AML-193 (cell line): ENCODE measurements at regions not wholly inside any gene's neighbourhood (a gene's known extent, or its start where the extent isn't known, plus 50 kb on each side); places are given as distances from the start of the nearest gene placed in this dataset.
"Not testable (repeated sequence)": the region's sequence is repeated elsewhere in the genome, so short reads cannot be mapped to it uniquely, and the experiment has no call there.

Source experiments
- DNase-seq, 2 experiments: peaks; one replicate each; lab custom pipeline; 2025; lab: John Stamatoyannopoulos, UW

DNA sequence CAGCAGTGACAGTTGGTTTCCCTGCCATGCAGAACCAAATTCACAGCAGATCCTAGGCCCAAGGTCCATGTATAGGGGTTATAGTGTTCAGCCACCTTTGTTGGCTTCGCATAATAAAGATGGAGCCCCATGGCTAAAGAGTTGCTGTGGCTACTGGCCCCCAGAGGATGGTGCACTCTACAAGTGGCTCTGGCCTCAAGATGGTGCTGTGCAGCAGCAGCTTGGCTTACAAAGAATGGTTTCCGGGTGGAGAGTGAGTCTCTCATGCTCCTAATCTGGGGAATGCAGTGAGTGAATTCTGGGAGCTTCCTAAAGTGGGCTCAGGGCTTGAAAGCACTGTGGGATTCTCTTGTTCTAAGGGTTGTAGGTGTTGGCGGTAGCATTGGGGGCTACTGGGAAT lies 1199.7 kb downstream of the CNTNAP5 start:
- DNase-seq = no peak

DNA sequence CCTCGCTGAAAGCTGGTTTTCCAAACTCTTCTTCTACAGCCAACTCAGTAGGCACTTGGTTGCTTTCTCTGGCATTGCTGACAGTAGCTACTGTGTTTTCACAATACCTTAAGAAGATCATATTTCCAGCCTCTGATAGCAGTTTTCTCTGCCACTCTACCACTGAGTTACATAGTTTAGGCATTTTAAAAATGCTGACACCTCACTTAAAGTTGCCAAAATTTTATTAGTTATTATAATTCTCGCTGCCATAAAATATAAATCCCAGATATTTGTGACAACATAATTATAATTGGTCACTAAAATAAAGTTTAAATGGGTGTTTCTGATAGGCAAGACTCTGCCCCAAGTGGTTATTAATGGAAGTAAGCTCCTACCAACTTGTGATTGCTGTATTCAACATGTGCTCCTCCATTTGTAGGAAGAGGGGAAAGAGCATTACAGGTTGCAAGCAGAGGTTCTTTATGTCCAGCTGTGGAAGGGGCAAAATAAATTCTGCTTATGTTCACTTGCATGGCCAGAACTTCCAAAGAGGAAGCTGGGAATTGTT lies 1202.8 kb downstream of the CNTNAP5 start:
- DNase-seq = no peak

DNA sequence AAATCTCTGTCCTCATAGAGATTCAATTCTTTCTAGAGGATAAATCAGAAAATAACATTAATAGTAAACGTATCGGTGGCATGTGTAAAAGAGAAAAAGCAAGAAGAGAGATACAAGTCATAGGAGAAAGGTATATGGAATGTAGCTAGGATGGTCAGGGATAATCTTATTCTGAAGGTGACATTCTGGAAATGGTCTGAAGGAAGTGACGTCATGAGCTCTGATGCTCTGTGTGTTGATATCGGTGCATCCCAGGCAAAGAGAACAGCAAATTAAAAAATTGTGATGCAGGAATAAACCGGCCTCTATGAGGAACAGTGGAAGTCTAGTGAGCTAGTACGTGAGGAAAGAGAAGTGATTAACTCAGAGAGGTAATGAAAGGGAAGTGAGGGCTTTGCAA lies 1215.8 kb downstream of the CNTNAP5 start:
- no peak for DNase-seq

DNA sequence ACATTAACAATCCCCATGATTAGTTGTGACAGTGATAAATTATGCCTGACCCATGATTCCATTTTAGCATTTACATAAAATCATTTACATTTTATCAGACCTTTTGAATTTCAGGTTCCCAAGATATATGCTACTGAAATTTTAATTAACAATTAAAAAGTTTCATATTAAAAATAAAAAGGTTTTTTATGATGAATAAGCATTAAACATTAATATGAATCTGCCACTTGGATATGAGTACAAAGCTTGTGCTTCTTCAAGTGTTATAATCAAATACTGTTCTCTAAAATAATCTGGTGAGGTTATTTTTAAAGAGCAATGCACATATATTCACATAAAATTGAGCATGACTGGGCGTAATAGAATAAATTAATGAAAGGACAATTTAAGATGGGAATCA lies 1218.0 kb downstream of the CNTNAP5 start:
- no peak for DNase-seq

- no peak for DNase-seq
These were observed 1228.9 kb downstream of the CNTNAP5 start for GRCh38 chr2:125254010-125254409.

DNA sequence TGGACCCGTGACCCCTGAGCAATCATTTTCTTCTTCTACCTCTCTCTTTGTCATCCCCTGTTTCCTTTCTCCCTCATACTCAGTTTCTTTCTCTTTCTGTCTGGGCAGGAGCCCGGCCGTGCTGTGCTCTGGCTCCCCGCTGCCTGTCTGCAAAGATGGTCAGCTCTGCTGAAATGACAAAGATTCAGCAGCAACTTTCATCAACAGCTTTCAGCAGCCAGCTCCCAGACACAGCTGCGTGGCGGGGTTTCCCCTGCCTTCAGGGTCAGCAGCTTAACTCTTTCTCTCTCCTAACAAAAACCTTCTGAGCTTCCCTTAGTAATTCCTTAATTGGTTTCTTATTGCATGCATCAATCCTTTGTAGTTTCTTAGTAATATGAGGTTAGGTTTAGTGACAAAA lies 1234.4 kb downstream of the CNTNAP5 start:
- no peak for DNase-seq

DNA sequence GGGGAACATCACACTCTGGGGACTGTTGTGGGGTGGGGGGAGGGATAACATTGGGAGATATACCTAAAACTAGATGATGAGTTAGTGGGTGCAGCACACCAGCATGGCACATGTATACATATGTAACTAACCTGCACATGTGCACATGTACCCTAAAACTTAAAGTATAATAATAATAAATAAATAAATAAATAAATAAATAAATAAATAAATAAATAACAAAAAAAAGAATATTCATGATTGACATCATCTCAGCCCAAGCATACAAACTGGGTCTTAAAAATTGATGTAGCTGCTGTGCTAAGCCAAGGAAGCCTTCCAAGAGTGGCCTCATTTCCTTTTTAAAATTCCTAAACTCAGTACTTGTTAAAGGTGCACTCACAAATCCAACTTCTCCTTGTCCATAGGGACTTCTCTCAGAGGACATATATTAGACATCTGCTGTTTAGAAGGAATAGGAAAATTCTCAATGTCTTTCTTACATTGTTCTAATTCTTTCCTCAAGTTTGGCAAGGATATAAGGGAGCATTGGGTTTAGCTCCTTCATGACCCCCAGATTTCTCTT lies 1235.4 kb downstream of the CNTNAP5 start:
- DNase-seq = not testable (repeated sequence)

DNA sequence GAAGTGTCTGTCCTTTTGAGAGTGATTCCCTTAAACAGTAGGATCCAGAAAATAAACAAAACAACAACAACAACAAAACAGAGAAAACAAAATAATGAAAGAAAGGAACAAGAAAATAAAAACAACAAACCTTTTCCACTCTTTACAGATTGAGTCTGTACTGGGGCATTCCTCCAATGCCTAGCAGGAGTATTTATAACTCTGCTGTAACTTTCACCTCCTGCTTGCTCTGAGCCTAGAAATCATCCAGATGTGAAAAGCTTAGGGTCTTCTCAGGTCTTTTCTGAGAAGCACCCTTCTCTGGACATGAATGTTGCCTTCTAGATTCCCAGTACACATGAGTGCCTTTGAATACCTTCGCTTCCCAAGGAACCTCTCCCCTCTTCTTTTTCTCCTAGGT lies 1239.4 kb downstream of the CNTNAP5 start:
- DNase-seq = no peak

DNA sequence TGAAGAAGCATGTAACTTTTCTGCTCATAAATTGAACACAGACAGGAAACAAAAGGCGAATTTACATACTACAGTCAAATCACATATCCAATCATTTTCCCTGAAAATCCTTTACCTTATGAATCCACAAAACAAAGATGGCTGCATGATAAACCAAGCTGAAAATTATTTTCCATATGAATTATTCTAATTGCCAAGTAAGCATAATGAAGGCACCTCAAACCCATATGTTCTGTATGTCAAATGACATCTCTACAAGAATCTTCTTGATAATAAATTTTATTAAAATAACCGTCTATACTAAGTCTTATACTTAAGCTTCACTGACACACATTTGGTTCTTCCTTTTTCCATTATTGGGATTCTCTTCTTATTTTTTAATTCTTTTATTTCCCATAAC lies 1242.6 kb downstream of the CNTNAP5 start:
- DNase-seq = no peak

GRCh38 chr2:125272651-125273050 lies 1247.6 kb downstream of the CNTNAP5 start:
- no peak for DNase-seq

- DNase-seq = no peak
These were observed 1249.6 kb downstream of the CNTNAP5 start for GRCh38 chr2:125274718-125275117.

DNA sequence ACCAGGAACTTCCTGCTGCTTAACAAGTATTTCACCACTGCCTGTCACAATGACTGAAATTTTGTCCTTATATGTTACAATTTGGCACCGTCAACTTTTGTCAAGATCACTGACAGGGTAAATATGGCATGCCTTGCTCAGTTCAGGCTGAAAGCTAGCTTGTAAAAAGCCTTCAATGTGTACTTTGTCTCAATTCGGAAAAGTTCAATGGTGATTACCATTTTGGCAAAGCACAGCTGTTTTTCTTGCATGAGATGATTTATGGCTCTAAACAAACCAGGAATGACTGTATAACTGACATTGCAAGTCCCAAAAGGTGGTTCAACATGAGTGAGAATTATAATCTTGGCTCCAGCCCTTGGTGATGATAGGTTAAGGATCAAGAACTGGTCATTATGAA lies 1255.2 kb downstream of the CNTNAP5 start:
- no peak for DNase-seq

DNA sequence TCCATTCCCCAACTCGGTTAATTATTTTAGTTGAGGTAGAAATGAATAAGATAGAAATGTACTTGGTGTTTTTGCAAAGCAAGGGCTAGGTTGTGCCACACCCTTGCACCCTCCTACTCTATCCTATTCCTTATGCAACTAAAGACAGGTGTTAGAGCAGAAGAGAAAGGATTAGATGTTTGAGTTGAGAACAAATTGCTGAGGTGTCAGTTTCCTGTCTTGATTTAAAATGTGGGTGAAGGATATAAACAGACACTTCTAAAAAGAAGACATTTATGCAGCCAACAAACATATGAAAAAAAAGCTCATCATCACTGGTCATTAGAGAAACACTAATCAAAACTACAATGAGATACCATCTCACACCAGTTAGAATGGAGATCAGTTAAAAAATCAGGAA lies 1256.2 kb downstream of the CNTNAP5 start:
- no peak for DNase-seq

DNA sequence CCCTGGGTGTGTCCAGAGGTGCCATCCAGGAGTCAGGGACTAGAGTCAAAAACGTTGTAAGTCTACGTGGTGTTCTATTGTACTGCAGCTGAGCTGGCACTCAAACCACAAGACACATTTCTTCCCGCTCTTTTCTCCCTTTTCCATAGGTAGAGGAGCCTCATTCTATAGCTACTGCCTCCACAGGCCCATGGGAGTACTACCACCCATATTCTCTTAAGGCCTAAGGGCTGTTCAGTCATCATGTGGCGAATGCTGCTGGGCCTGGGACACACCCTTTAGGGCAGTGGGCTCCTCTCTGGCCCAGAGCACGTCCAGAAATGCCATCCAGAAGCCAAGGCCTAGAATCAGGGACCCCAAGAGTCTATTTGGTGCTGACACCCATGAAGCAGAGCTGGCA lies 1271.7 kb downstream of the CNTNAP5 start:
- no peak for DNase-seq

DNA sequence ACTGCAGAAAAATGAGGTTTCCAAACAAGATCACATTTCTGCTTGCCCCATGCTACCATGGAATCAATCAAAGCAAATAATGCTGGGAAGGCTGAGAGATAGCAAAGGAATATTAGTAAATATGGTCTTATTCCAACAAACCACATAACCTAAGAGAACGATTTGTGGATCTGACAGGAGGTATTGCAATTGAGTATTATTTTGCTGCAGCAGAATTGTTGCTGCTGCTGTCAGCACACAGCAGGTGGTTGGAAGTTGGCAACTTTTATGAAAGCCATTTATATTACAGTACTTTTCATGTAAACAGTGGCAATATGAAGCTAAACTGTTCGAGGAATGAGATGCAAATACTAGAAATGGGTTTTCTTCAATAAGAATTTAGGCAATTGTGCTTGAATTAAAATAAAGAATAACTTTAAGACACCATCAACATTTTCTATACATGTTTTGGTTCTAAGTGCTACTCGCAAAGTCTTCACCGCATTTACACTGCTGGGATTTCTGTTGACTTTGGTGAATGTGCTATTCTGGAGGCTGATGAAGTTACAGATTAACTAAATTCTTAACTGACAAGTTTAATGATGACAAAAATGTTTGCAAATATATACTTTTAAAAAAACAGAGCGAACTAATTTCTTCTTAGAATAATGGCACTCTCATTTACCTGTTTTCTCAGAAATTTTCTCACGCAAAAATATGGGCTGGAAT lies 1285.7 kb downstream of the CNTNAP5 start:
- DNase-seq = no peak

DNA sequence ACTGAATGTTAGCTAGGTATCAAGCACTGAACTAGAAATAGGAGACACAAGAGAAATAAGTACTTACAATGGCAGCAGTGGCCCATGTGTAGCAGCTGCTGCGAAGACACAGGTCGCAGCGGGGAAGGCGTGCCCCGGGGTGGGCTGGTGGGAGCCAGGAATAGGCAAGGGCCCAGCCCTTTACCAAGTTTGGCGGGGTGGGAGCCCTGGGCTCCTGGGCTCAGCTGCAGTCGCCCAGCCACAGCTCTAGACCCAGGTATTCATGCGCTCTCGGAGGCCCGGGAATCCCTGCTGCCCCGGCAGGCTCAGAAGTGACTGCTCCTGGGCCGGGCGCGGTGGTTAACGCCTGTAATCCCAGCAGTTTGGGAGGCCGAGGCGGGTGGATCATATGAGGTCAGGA lies 1287.3 kb downstream of the CNTNAP5 start:
- no peak for DNase-seq

GRCh38 chr2:125313806-125314205 lies 1288.7 kb downstream of the CNTNAP5 start:
- DNase-seq = no peak

DNA sequence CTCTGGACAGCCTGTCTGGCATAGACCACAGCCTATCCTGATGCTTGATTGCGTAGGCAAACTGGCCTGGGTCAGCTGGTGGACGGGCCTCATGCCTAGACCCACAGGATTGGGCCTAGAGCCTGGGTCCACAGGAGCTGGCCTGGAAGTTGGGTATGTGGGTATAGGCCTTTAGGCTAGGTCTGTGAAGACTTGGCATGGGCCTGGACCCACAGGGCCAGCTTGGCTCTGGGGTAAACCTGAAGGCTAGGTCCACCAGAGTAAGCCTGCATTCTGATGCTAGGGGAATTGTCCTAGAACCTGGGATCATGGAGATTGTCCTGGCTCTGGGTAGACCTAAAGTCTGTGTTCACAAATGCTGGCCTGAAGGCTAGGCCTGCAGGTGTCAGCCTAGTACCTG lies 1293.7 kb downstream of the CNTNAP5 start:
- no peak for DNase-seq

- no peak for DNase-seq
These were observed 1299.2 kb downstream of the CNTNAP5 start for GRCh38 chr2:125324273-125324672.

DNA sequence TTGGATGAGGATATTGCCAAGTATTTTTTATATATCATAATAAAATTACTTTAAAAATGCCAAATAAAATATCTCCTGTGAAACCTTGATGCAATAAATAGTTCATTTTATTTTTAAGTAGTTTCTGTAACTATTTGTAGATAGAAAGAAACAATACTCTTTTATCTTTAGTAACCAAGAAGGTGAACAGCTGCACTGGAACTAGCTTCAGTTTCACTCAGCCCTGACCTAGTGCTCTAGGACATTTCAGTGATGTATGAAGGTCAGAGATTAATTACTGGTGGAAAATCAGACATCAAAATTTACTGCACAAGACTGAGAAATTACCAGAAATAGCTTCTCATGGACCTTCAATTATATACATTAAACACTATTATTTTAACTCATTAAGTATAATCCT lies 1305.0 kb downstream of the CNTNAP5 start:
- DNase-seq = no peak

DNA sequence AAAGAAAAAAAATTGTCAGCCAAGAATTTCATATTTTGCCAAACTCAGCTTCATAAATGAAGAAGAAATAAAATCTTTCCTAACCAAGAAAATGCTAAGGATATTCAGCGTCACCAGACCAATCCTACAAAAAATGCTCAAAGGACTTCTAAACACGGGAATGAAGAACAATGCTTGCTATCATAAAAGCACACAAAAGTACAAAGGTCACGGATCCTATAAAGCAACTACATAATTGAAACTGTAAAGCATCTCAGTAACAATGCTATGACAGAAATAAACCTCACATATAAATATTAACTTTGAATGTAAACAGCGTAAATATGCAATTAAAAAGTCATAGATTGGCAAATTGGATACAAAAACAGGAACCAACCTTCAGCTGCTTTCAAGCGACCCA lies 1314.6 kb upstream of the GYPC start:
- DNase-seq = no peak

- not testable (repeated sequence) for DNase-seq
These were observed 1302.4 kb upstream of the GYPC start for GRCh38 chr2:125353542-125353941.

- DNase-seq = no peak
These were observed 1291.6 kb upstream of the GYPC start for GRCh38 chr2:125364192-125364983.
